Peyer's patch (tissue), 4 donors: ENCODE measurements at regions not wholly inside any gene's neighbourhood (a gene's known extent, or its start where the extent isn't known, plus 50 kb on each side); places are given as distances from the start of the nearest gene placed in this dataset.
A peak's percentile ranks its signal among the peaks of the same experiment; 100 is the strongest.

Experiments
- DNase-seq, 3 donors: peaks; one replicate each; pipeline ENCODE4 v3.0.0-alpha.2; 2017 to 2019
- H3K27ac ChIP-seq, 4 donors: fragments of 200-600 bp; sonication (generic); one replicate each; pipeline ENCODE4 v1.5.1; 2016 to 2019
- H3K27me3 ChIP-seq, 2 donors: fragments of 200-600 bp; sonication (generic); one replicate each; pipeline ENCODE4 v1.5.1; 2019
- H3K36me3 ChIP-seq, 3 donors: fragments of 200-600 bp; sonication (generic); one replicate each; pipeline ENCODE4 v1.5.1; 2016 to 2019
- H3K4me1 ChIP-seq, 4 donors: fragments of 200-600 bp; sonication (generic); one replicate each; pipeline ENCODE4 v1.5.1; 2016 to 2019
- H3K4me3 ChIP-seq, 4 donors: fragments of 200-600 bp; sonication (generic); 1 replicate in 3 of 4; 2 replicates in 1 of 4; pipeline ENCODE4 v1.5.1; 2016 to 2019; ENCODE audit warnings: mild to moderate bottlenecking in 1 of 4
- H3K9me3 ChIP-seq, 4 donors: fragments of 200-600 bp; sonication (generic); one replicate each; pipeline ENCODE4 v1.5.1; 2016 to 2019; ENCODE audit warnings: mild to moderate bottlenecking in 1 of 4
- CTCF ChIP-seq, 6 experiments: fragments of 450-650 bp in 4 of 6; fragments of 200-600 bp in 2 of 6; sonication (generic) in 1 of 6; IDR thresholded peaks; one replicate each; pipeline ENCODE4 v1.5.1; 2017 to 2019; ENCODE audit warnings: antibody characterized with exemption in 6 of 6, mild to moderate bottlenecking in 3 of 6, moderate library complexity in 1 of 6
- POLR2A ChIP-seq, 2 donors: fragments of 450-650 bp; IDR thresholded peaks; one replicate each; pipeline ENCODE4 v1.5.1; 2017; ENCODE audit warnings: antibody characterized with exemption in 2 of 2, mild to moderate bottlenecking in 2 of 2, moderate library complexity in 2 of 2

- Histone ChIP-seq H3K4me1 (no peaks in the 10 kb centered on the region), H3K4me3 (no peak overlapping the region), H3K36me3 (no peaks in the 10 kb centered on the region), H3K9me3 (no peaks in the 10 kb centered on the region), H3K27ac (no peak overlapping the region), H3K27me3 (no peaks in the 10 kb centered on the region)
- peak in 1 of 3 donors; percentile 21 for DNase-seq
- no peak for TF ChIP-seq POLR2A (IDR thresholded peaks at IDR 0.05)
- no peak for TF ChIP-seq CTCF (IDR thresholded peaks at IDR 0.05)
Observed at GRCh38 chr3:127425505-127426443, 137.9 kb upstream of the PRR20G start.

- no peaks in the 10 kb centered on the region for H3K9me3 ChIP-seq
- peaks cover 0 to 3% of the 10 kb centered on the region in 2 donors for H3K27me3 ChIP-seq
- H3K36me3 ChIP-seq, result no peaks in the 10 kb centered on the region
- TF ChIP-seq CTCF (IDR thresholded peaks at IDR 0.05) (no peak), POLR2A (IDR thresholded peaks at IDR 0.05) (no peak)
- H3K4me1 ChIP-seq, result no peaks in the 10 kb centered on the region
- no peak overlapping the region for H3K4me3 ChIP-seq
- H3K27ac ChIP-seq, result no peak overlapping the region
- peak in 1 of 3 donors; percentile 35 for DNase-seq
Observed at GRCh38 chr3:127424766-127425504, 137.1 kb upstream of the PRR20G start.

- H3K36me3 ChIP-seq, result no peaks in the 10 kb centered on the region
- no peaks in the 10 kb centered on the region for H3K9me3 ChIP-seq
- peak in 1 of 3 donors; percentile 23 for DNase-seq
- H3K4me1 ChIP-seq, result no peaks in the 10 kb centered on the region
- no peak overlapping the region for H3K4me3 ChIP-seq
- TF ChIP-seq POLR2A (IDR thresholded peaks at IDR 0.05) (no peak), CTCF (IDR thresholded peaks at IDR 0.05) (no peak)
- no peak overlapping the region for H3K27ac ChIP-seq
- H3K27me3 ChIP-seq, result peaks cover 0 to 3% of the 10 kb centered on the region in 2 donors
Observed at GRCh38 chr3:127423856-127424765, 136.3 kb upstream of the PRR20G start.

GRCh38 chr3:127422663-127423375, 135.0 kb upstream of the PRR20G start:
- Histone ChIP-seq H3K36me3 (no peaks in the 10 kb centered on the region), H3K27ac (no peak overlapping the region), H3K27me3 (peaks cover 0 to 3% of the 10 kb centered on the region in 2 donors), H3K4me1 (no peaks in the 10 kb centered on the region), H3K9me3 (no peaks in the 10 kb centered on the region), H3K4me3 (no peak overlapping the region)
- TF ChIP-seq CTCF (IDR thresholded peaks at IDR 0.05) (no peak), POLR2A (IDR thresholded peaks at IDR 0.05) (no peak)
- no peak for DNase-seq
